Stomach (tissue), 4 donors: ENCODE measurements at regions not wholly inside any gene's neighbourhood (a gene's known extent, or its start where the extent isn't known, plus 50 kb on each side); places are given as distances from the start of the nearest gene placed in this dataset.

Experiments used
- POLR2A ChIP-seq, 4 donors: fragments of 450-650 bp; IDR thresholded peaks; one replicate each; pipeline ENCODE4 v1.6.1; 2016; ENCODE audit warnings: antibody characterized with exemption in 4 of 4, control low read depth in 2 of 4, mild to moderate bottlenecking in 1 of 4, moderate library complexity in 1 of 4
- TF ChIP-seq, protein P1 (sequence below), 7 experiments: fragments of 450-650 bp in 4 of 7; fragments of 200-600 bp in 3 of 7; sonication (generic) in 3 of 7; IDR thresholded peaks; one replicate each; pipeline ENCODE4 v1.5.1; 2016 to 2019; ENCODE audit warnings: antibody characterized with exemption in 7 of 7, control low read depth in 2 of 7, mild to moderate bottlenecking in 1 of 7

DNA sequence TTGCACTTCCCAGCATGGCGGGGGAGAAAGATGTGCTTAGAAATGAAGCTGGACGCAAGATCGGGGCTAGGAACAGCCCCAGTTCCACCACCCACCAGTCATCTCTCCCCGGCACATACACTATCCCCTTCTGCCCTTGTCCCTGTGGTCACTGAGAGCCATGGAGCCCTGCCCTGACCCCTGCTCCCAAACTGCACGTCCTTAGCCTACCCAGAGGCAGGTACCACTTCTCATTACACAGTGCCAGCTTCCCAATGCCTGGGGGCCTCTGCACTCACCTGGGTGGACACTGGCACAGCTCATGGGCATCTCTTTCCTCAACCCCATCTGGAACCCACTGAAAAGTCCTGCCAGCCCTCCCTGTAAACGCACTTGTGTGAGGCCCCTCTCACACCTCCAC lies 139.3 kb upstream of the PRR20G start:
- TF ChIP-seq, protein P1, sequence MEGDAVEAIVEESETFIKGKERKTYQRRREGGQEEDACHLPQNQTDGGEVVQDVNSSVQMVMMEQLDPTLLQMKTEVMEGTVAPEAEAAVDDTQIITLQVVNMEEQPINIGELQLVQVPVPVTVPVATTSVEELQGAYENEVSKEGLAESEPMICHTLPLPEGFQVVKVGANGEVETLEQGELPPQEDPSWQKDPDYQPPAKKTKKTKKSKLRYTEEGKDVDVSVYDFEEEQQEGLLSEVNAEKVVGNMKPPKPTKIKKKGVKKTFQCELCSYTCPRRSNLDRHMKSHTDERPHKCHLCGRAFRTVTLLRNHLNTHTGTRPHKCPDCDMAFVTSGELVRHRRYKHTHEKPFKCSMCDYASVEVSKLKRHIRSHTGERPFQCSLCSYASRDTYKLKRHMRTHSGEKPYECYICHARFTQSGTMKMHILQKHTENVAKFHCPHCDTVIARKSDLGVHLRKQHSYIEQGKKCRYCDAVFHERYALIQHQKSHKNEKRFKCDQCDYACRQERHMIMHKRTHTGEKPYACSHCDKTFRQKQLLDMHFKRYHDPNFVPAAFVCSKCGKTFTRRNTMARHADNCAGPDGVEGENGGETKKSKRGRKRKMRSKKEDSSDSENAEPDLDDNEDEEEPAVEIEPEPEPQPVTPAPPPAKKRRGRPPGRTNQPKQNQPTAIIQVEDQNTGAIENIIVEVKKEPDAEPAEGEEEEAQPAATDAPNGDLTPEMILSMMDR (IDR thresholded peaks at IDR 0.05), result no peak
- TF ChIP-seq POLR2A (IDR thresholded peaks at IDR 0.05), result no peak
